HCT116 (cell line): ENCODE measurements at regions not wholly inside any gene's neighbourhood (a gene's known extent, or its start where the extent isn't known, plus 50 kb on each side); places are given as distances from the start of the nearest gene placed in this dataset.

Source experiments
- ATAC-seq: fragments of 200-7000 bp; cut with Tn5 transposase; 2 replicates; pipeline ENCODE4 v1.9.1; 2020; ENCODE audit warnings: mild to moderate bottlenecking, moderate library complexity
- BruUV-seq: library from RNA; stranded (reverse); fragments of 400-500 nt; replicated peaks from 2 replicates; lab custom pipeline; 2021; lab: Mats Ljungman, UMichigan
- CTCF ChIA-PET: fragments of 300-600 bp; sonication (Branson Sonifier 250); formaldehyde crosslinking; loops from one replicate; lab custom pipeline; 2021; ENCODE audit warnings: antibody characterized with exemption; lab: Charles Lee
- POLR2A ChIA-PET: fragments of 300-600, 350-600 bp; sonication (Branson Sonifier 250); formaldehyde crosslinking; loops from one replicate; lab custom pipeline; 2021; ENCODE audit warnings: antibody characterized with exemption; lab: Charles Lee
- RAD21 ChIA-PET, 2 experiments: fragments of 300-600 bp; sonication (Branson Sonifier 250); formaldehyde crosslinking; loops; one replicate each; lab custom pipeline; 2023; ENCODE audit warnings: low total read pairs in 2 of 2; ENCODE audit not compliant: uncharacterized antibody in 2 of 2, unreplicated experiment in 2 of 2, low non-redundant PET in 1 of 2; lab: Charles Lee
- DNase-seq: peaks from one replicate; pipeline ENCODE4 v3.0.0-alpha.2; 2010; ENCODE audit warnings: low read depth, low spot score
- H2AFZ ChIP-seq: fragments of 200-600 bp; shearing (Covaris generic), sonication (generic); 2 replicates; pipeline ENCODE4 v1.6.1; 2017; ENCODE audit warnings: low read depth, mixed run types, mixed read lengths, antibody characterized with exemption, low read length; ENCODE audit not compliant: poor library complexity, severe bottlenecking
- H3K27ac ChIP-seq: 2 replicates; pipeline ENCODE4 v1.5.1; 2012; ENCODE audit warnings: low read depth, low read length
- H3K27me3 ChIP-seq: fragments of 200-600 bp; sonication (generic); 2 replicates; pipeline ENCODE4 v1.6.1; 2016; ENCODE audit warnings: mixed run types, low read length, mixed read lengths; ENCODE audit not compliant: insufficient read depth
- H3K36me3 ChIP-seq, 2 experiments: fragments of 200-500 bp in 1 of 2; fragments of 200-600 bp in 1 of 2; sonication (Bioruptor generic) in 1 of 2; sonication (generic) in 1 of 2; 2 replicates each; pipeline versions ENCODE4 v1.5.1 to v1.6.1; 2014 to 2016; ENCODE audit warnings: low read length in 2 of 2, inconsistent platforms in 1 of 2, mixed read lengths in 1 of 2, mixed run types in 1 of 2; ENCODE audit not compliant: insufficient read depth in 2 of 2, control insufficient read depth in 1 of 2
- H3K4me1 ChIP-seq, 2 experiments: fragments of 200-600 bp in 1 of 2; sonication (generic) in 1 of 2; 2 replicates each; pipeline versions ENCODE4 v1.5.1 to v1.6.1; 2012 to 2017; ENCODE audit warnings: low read length in 2 of 2, inconsistent platforms in 1 of 2, mild to moderate bottlenecking in 1 of 2, mixed read lengths in 1 of 2, mixed run types in 1 of 2, moderate library complexity in 1 of 2; ENCODE audit not compliant: insufficient read depth in 2 of 2, control insufficient read depth in 1 of 2
- H3K4me2 ChIP-seq: fragments of 200-600 bp; sonication (generic); 2 replicates; pipeline ENCODE4 v1.6.1; 2017; ENCODE audit warnings: mixed run types, low read length, mixed read lengths
- H3K4me3 ChIP-seq, 2 experiments: fragments of 200-600 bp in 1 of 2; sonication (generic) in 1 of 2; replicated peaks in 1 of 2; 2 replicates each; pipeline ENCODE4 v1.5.1; 2011 to 2016; ENCODE audit warnings: low read length in 2 of 2, control low read depth in 1 of 2, low read depth in 1 of 2, mild to moderate bottlenecking in 1 of 2, mixed read lengths in 1 of 2, mixed run types in 1 of 2
- H3K79me2 ChIP-seq: fragments of 200-600 bp; sonication (generic); 2 replicates; pipeline ENCODE4 v1.6.1; 2017; ENCODE audit warnings: mild to moderate bottlenecking, mixed run types, low read length, moderate library complexity, mixed read lengths; ENCODE audit not compliant: insufficient read depth
- H3K9ac ChIP-seq: fragments of 200-600 bp; sonication (generic); 2 replicates; pipeline ENCODE4 v1.6.1; 2016; ENCODE audit warnings: low read length, mixed read lengths
- H3K9me2 ChIP-seq: fragments of 200-600 bp; sonication (generic), shearing (Covaris generic); 2 replicates; pipeline ENCODE4 v1.6.1; 2017; ENCODE audit warnings: mixed run types, mild to moderate bottlenecking, moderate library complexity; ENCODE audit not compliant: insufficient read depth
- H3K9me3 ChIP-seq, 2 experiments: fragments of 200-500 bp in 1 of 2; fragments of 200-600 bp in 1 of 2; sonication (Bioruptor generic) in 1 of 2; sonication (generic) in 1 of 2; 2 replicates each; pipeline ENCODE4 v1.6.1; 2014 to 2017; ENCODE audit warnings: low read length in 2 of 2, mixed read lengths in 2 of 2, inconsistent platforms in 1 of 2, low read depth in 1 of 2, mild to moderate bottlenecking in 1 of 2, mixed run types in 1 of 2, moderate library complexity in 1 of 2; ENCODE audit not compliant: control insufficient read depth in 1 of 2, insufficient read depth in 1 of 2
- H4K20me1 ChIP-seq: fragments of 200-600 bp; sonication (generic), shearing (Covaris generic); 2 replicates; pipeline ENCODE4 v1.6.1; 2017; ENCODE audit warnings: mixed run types, mild to moderate bottlenecking, moderate library complexity; ENCODE audit not compliant: insufficient read depth
- ATF3 ChIP-seq: IDR thresholded peaks from 2 replicates; pipeline ENCODE4 v1.6.1; 2012
- CBX3 ChIP-seq: IDR thresholded peaks from 2 replicates; pipeline ENCODE4 v1.6.1; 2012; ENCODE audit warnings: low read depth
- CEBPB ChIP-seq: IDR thresholded peaks from 2 replicates; pipeline ENCODE4 v1.6.1; 2012; ENCODE audit warnings: low read depth
- CTCF ChIP-seq, 3 experiments: fragments of 200-600 bp in 1 of 3; sonication (generic) in 1 of 3; IDR thresholded peaks in 2 of 3; conservative IDR thresholded peaks in 1 of 3; 2 replicates each; pipeline ENCODE4 v1.5.1; 2012 to 2017; ENCODE audit warnings: low read depth in 2 of 3, low read length in 2 of 3, antibody characterized with exemption in 1 of 3, borderline replicate concordance in 1 of 3, control low read depth in 1 of 3, mild to moderate bottlenecking in 1 of 3, mixed read lengths in 1 of 3, mixed run types in 1 of 3, moderate library complexity in 1 of 3; ENCODE audit not compliant: insufficient read depth in 1 of 3
- EGR1 ChIP-seq: IDR thresholded peaks from 2 replicates; pipeline ENCODE4 v1.6.1; 2012; ENCODE audit warnings: low read depth
- ELF1 ChIP-seq: IDR thresholded peaks from 2 replicates; pipeline ENCODE4 v1.6.1; 2012; ENCODE audit warnings: low read depth, borderline replicate concordance
- EZH2 ChIP-seq: fragments of 200-600 bp; sonication (generic); IDR thresholded peaks from 2 replicates; pipeline ENCODE4 v1.6.1; 2017; ENCODE audit warnings: antibody characterized with exemption, mixed run types
- EZH2phosphoT487 ChIP-seq: fragments of 200-600 bp; IDR thresholded peaks from 2 replicates; pipeline ENCODE4 v1.6.1; 2018; ENCODE audit warnings: antibody characterized with exemption, borderline replicate concordance
- FOSL1 ChIP-seq: IDR thresholded peaks from 2 replicates; pipeline ENCODE4 v1.6.1; 2012; ENCODE audit warnings: low read depth
- JUND ChIP-seq: IDR thresholded peaks from 2 replicates; pipeline ENCODE4 v1.6.1; 2012
- POLR2A ChIP-seq: IDR thresholded peaks from 2 replicates; pipeline ENCODE4 v1.7.0; 2011; ENCODE audit warnings: borderline replicate concordance; ENCODE audit not compliant: insufficient read depth, insufficient read length; ENCODE audit errors: extremely low read depth
- REST ChIP-seq: IDR thresholded peaks from 2 replicates; pipeline ENCODE4 v1.6.1; 2012; ENCODE audit warnings: low read depth
- SIN3A ChIP-seq: IDR thresholded peaks from 2 replicates; pipeline ENCODE4 v1.6.1; 2012; ENCODE audit warnings: low read depth
- SP1 ChIP-seq: IDR thresholded peaks from 2 replicates; pipeline ENCODE4 v1.6.1; 2012; ENCODE audit warnings: low read depth
- SRF ChIP-seq: IDR thresholded peaks from 2 replicates; pipeline ENCODE4 v1.6.1; 2012; ENCODE audit warnings: low read depth
- ZFX ChIP-seq: fragments of 450-650 bp; IDR thresholded peaks from 2 replicates; pipeline ENCODE4 v1.6.1; 2017
- ZNF274 ChIP-seq: fragments of 200-500 bp; sonication (Bioruptor generic); IDR thresholded peaks from 2 replicates; pipeline ENCODE4 v1.6.1; 2014; ENCODE audit warnings: mild to moderate bottlenecking, low read depth, low read length, inconsistent platforms
- intact Hi-C: fragments of 100-400 bp; cut with micrococcal nuclease; formaldehyde crosslinking; loops from 2 replicates; pipeline ENCODE4 v1.10.0; 2022

GRCh38 chr9:10999646-11000045 lies 386.8 kb upstream of the PTPRD start:
- intact Hi-C loops: no loop called here
- H3K36me3 ChIP-seq: no peaks in the 10 kb centered on the region
- H3K9me2 ChIP-seq: no peaks in the 10 kb centered on the region
- H3K9ac ChIP-seq: no peak overlapping the region
- H3K79me2 ChIP-seq: no peaks in the 10 kb centered on the region
- no peaks in the 10 kb centered on the region for H3K4me1 ChIP-seq
- H2AFZ ChIP-seq: no peak overlapping the region
- BruUV-seq: no TSS peak
- RAD21 ChIA-PET: no interaction called here
- H3K4me3 ChIP-seq: no peak overlapping the region
- H3K4me2 ChIP-seq: no peak overlapping the region
- H3K27me3 ChIP-seq: no peaks in the 10 kb centered on the region
- H3K9me3 ChIP-seq: peaks cover 0 to 3% of the 10 kb centered on the region in 2 experiments
- POLR2A ChIA-PET: no interaction called here
- H3K27ac ChIP-seq: no peak overlapping the region
- DNase-seq (no peak), ATAC-seq (no peak)
- CTCF ChIA-PET: no interaction called here
- no peaks in the 10 kb centered on the region for H4K20me1 ChIP-seq
- TF ChIP-seq ZNF274 (no peak), SRF (no peak)
- TF ChIP-seq, all 23 proteins: peak for 0

- ATAC-seq (no peak), DNase-seq (no peak)
- Histone ChIP-seq H3K4me1 (no peaks in the 10 kb centered on the region), H3K36me3 (no peaks in the 10 kb centered on the region), H3K9me2 (no peaks in the 10 kb centered on the region), H3K4me3 (no peak overlapping the region), H3K9me3 (peaks cover 0 to 3% of the 10 kb centered on the region in 2 experiments; a peak in 2 of 4 replicates), H3K27ac (no peak overlapping the region), H4K20me1 (no peaks in the 10 kb centered on the region), H3K27me3 (no peaks in the 10 kb centered on the region), H2AFZ (no peak overlapping the region), H3K4me2 (no peak overlapping the region), H3K79me2 (no peaks in the 10 kb centered on the region), H3K9ac (no peak overlapping the region)
- BruUV-seq: no TSS peak
- TF ChIP-seq CTCF (IDR thresholded peaks at IDR 0.05 in 2 of 3, conservative IDR thresholded peaks at IDR 0.05 in 1 of 3; ENCODE audit: borderline replicate concordance in 1 of 3, insufficient read depth in 1 of 3, low read depth in 2 of 3, low read length in 2 of 3): no peak
- TF ChIP-seq SIN3A: no peak
- no peak for TF ChIP-seq EGR1
- TF ChIP-seq EZH2: no peak
- TF ChIP-seq ELF1: no peak
- no peak for TF ChIP-seq POLR2A
- no peak for TF ChIP-seq CBX3
- no peak for TF ChIP-seq SRF
- no peak for TF ChIP-seq CEBPB
- TF ChIP-seq JUND: no peak
- TF ChIP-seq REST: no peak
- no peak for TF ChIP-seq SP1
- TF ChIP-seq FOSL1: no peak
- no peak for TF ChIP-seq ZFX
- TF ChIP-seq ATF3: no peak
- no peak for TF ChIP-seq EZH2phosphoT487
- ChIA-PET POLR2A (no interaction called here), CTCF (no interaction called here), RAD21 (no interaction called here)
- intact Hi-C loops: no loop called here
Observed at GRCh38 chr9:11001546-11001945, 388.7 kb upstream of the PTPRD start.
